Esophagus squamous epithelium (tissue), 5 donors: ENCODE measurements at regions not wholly inside any gene's neighbourhood (a gene's known extent, or its start where the extent isn't known, plus 50 kb on each side); places are given as distances from the start of the nearest gene placed in this dataset.

Experiments
- DNase-seq: peaks from one replicate; lab custom pipeline; 2025; lab: John Stamatoyannopoulos, UW
- H3K27ac ChIP-seq, 4 donors: fragments of 200-600 bp; sonication (generic); one replicate each; pipeline ENCODE4 v1.5.1; 2016 to 2019; ENCODE audit warnings: mild to moderate bottlenecking in 1 of 4
- H3K27me3 ChIP-seq, 4 donors: fragments of 200-600 bp; sonication (generic); 1 replicate in 3 of 4; 2 replicates in 1 of 4; pipeline versions ENCODE4 v1.5.1 to v1.6.0; 2017 to 2021; ENCODE audit warnings: antibody characterized with exemption in 1 of 4
- H3K36me3 ChIP-seq, 3 donors: fragments of 200-600 bp; sonication (generic); one replicate each; pipeline ENCODE4 v1.5.1; 2016 to 2019
- H3K4me1 ChIP-seq, 3 donors: fragments of 200-600 bp; sonication (generic); one replicate each; pipeline ENCODE4 v1.5.1; 2017 to 2019
- H3K4me3 ChIP-seq, 4 donors: fragments of 200-600 bp; sonication (generic); 1 replicate in 3 of 4; 2 replicates in 1 of 4; pipeline ENCODE4 v1.5.1; 2016 to 2019; ENCODE audit warnings: mild to moderate bottlenecking in 2 of 4, moderate library complexity in 1 of 4
- H3K9me3 ChIP-seq, 3 donors: fragments of 200-600 bp; sonication (generic); one replicate each; pipeline ENCODE4 v1.5.1; 2016 to 2019
- CTCF ChIP-seq, 6 experiments: fragments of 450-650 bp in 4 of 6; fragments of 200-600 bp in 2 of 6; sonication (generic) in 2 of 6; IDR thresholded peaks; one replicate each; pipeline ENCODE4 v1.5.1; 2016 to 2019; ENCODE audit warnings: antibody characterized with exemption in 6 of 6, mild to moderate bottlenecking in 4 of 6, moderate library complexity in 4 of 6
- POLR2A ChIP-seq, 4 donors: fragments of 450-650 bp; IDR thresholded peaks; one replicate each; pipeline ENCODE4 v1.6.1; 2017; ENCODE audit warnings: antibody characterized with exemption in 4 of 4, mild to moderate bottlenecking in 4 of 4, moderate library complexity in 3 of 4
- WGBS, 2 donors: methylation state at CpG; one replicate each; pipeline ENCODE4 v1.1.5; 2018; 5-methylcytosine and 5-hydroxymethylcytosine counted together
- intact Hi-C: fragments of 100-400 bp; cut with DNase I; formaldehyde crosslinking; loops from one replicate; pipeline ENCODE4 v1.15.0; 2022
- donor health status: DM: yes; HTN: yes; CAD: no.

- intact Hi-C loops: no loop called here
- H3K9me3 ChIP-seq: no peaks in the 10 kb centered on the region
- TF ChIP-seq POLR2A (IDR thresholded peaks at IDR 0.05) (no peak), CTCF (IDR thresholded peaks at IDR 0.05) (no peak)
These were observed 181.3 kb downstream of the LYPLAL1 start for GRCh38 chr1:219354962-219355361.

GRCh38 chr1:219352961-219353651 is 179.4 kb downstream of the LYPLAL1 start:
- 52 to 61% methylated on average over 4 of the region's 4 CpGs for WGBS, 2 donors
- intact Hi-C loops: no loop called here

More at GRCh38 chr1:219354962-219355361, 181.3 kb downstream of the LYPLAL1 start:
- no peak for DNase-seq
- no peak overlapping the region for H3K4me3 ChIP-seq
- H3K4me1 ChIP-seq: no peaks in the 10 kb centered on the region
- H3K36me3 ChIP-seq: no peaks in the 10 kb centered on the region
- H3K27ac ChIP-seq: no peak overlapping the region
- no peaks in the 10 kb centered on the region for H3K27me3 ChIP-seq
- 82 to 83% methylated on average over 4 of the region's 4 CpGs for WGBS, 2 donors

GRCh38 chr1:219350172-219350931 is 176.7 kb downstream of the LYPLAL1 start:
- Histone ChIP-seq H3K4me3 (no peak overlapping the region), H3K36me3 (no peaks in the 10 kb centered on the region), H3K4me1 (no peaks in the 10 kb centered on the region), H3K27ac (no peak overlapping the region), H3K9me3 (peaks cover 0 to 8% (median 0%) of the 10 kb centered on the region in 3 donors), H3K27me3 (no peaks in the 10 kb centered on the region)
- TF ChIP-seq POLR2A (IDR thresholded peaks at IDR 0.05) (no peak), CTCF (IDR thresholded peaks at IDR 0.05) (no peak)
- WGBS, 2 donors: 69 to 78% methylated on average over 5 of the region's 5 CpGs
- intact Hi-C loops: no loop called here
- no peak for DNase-seq

More at GRCh38 chr1:219352961-219353651, 179.4 kb downstream of the LYPLAL1 start:
- no peak for DNase-seq
- Histone ChIP-seq H3K4me1 (no peaks in the 10 kb centered on the region), H3K4me3 (no peak overlapping the region), H3K27ac (no peak overlapping the region), H3K27me3 (no peaks in the 10 kb centered on the region), H3K9me3 (no peaks in the 10 kb centered on the region), H3K36me3 (no peaks in the 10 kb centered on the region)
- no peak for TF ChIP-seq POLR2A (IDR thresholded peaks at IDR 0.05)
- no peak for TF ChIP-seq CTCF (IDR thresholded peaks at IDR 0.05)

- H3K4me1 ChIP-seq: no peaks in the 10 kb centered on the region
- DNase-seq: no peak
- intact Hi-C loops: no loop called here
- no peaks in the 10 kb centered on the region for H3K27me3 ChIP-seq
- H3K4me3 ChIP-seq: no peak overlapping the region
- no peak overlapping the region for H3K27ac ChIP-seq
- no peak for TF ChIP-seq CTCF (IDR thresholded peaks at IDR 0.05)
- no peak for TF ChIP-seq POLR2A (IDR thresholded peaks at IDR 0.05)
- 53 to 63% methylated on average over 4 to 5 of the region's 5 CpGs for WGBS, 2 donors
- no peaks in the 10 kb centered on the region for H3K36me3 ChIP-seq
- H3K9me3 ChIP-seq: peaks cover 0 to 8% (median 0%) of the 10 kb centered on the region in 3 donors
These were observed 174.3 kb downstream of the LYPLAL1 start for GRCh38 chr1:219347921-219348391.

- Histone ChIP-seq H3K4me1 (no peaks in the 10 kb centered on the region), H3K27ac (no peak overlapping the region), H3K27me3 (no peaks in the 10 kb centered on the region), H3K9me3 (peaks cover 0 to 8% (median 0%) of the 10 kb centered on the region in 3 donors), H3K4me3 (no peak overlapping the region), H3K36me3 (no peaks in the 10 kb centered on the region)
- no peak for DNase-seq
- TF ChIP-seq CTCF (IDR thresholded peaks at IDR 0.05) (no peak), POLR2A (IDR thresholded peaks at IDR 0.05) (no peak)
- 56 to 77% methylated on average over 1 of the region's 1 CpG for WGBS, 2 donors
- intact Hi-C loops: no loop called here
These were observed 173.7 kb downstream of the LYPLAL1 start for GRCh38 chr1:219347376-219347775.
